ENCODE measurements at regions not wholly inside any gene's neighbourhood (a gene's known extent, or its start where the extent isn't known, plus 50 kb on each side); places are given as distances from the start of the nearest gene placed in this dataset.

- Histone ChIP-seq H3K9me3 (ENCODE audit: control insufficient read depth in 2 of 2, insufficient read depth in 1 of 2, low read depth in 1 of 2, low read length in 1 of 2) (no peaks in the 10 kb centered on the region), H3K27ac (ENCODE audit: low read depth in 2 of 2, low read length in 1 of 2) (no peak overlapping the region), H3K27me3 (ENCODE audit: control insufficient read depth in 1 of 2, insufficient read depth in 2 of 2, low read length in 2 of 2) (no peaks in the 10 kb centered on the region), H3K4me3 (ENCODE audit: low read depth in 1 of 2, low read length in 2 of 2) (no peak overlapping the region), H3K36me3 (ENCODE audit: control insufficient read depth in 2 of 2, insufficient read depth in 2 of 2, low read length in 1 of 2) (no peaks in the 10 kb centered on the region), H3K4me1 (ENCODE audit: control insufficient read depth in 2 of 2, insufficient read depth in 2 of 2, low read length in 1 of 2) (no peaks in the 10 kb centered on the region)
- WGBS, 2 donors, result 30 to 37% methylated on average over 1 of the region's 1 CpG
Measured at GRCh38 chr14:62138593-62138992, 376.4 kb downstream of the SNAPC1 start.

GRCh38 chr14:62141139-62141538 lies 378.9 kb downstream of the SNAPC1 start:
- Histone ChIP-seq H3K27me3 (ENCODE audit: control insufficient read depth in 1 of 2, insufficient read depth in 2 of 2, low read length in 2 of 2) (no peaks in the 10 kb centered on the region), H3K9me3 (ENCODE audit: control insufficient read depth in 2 of 2, insufficient read depth in 1 of 2, low read depth in 1 of 2, low read length in 1 of 2) (no peaks in the 10 kb centered on the region), H3K4me3 (ENCODE audit: low read depth in 1 of 2, low read length in 2 of 2) (no peak overlapping the region), H3K36me3 (ENCODE audit: control insufficient read depth in 2 of 2, insufficient read depth in 2 of 2, low read length in 1 of 2) (no peaks in the 10 kb centered on the region), H3K27ac (ENCODE audit: low read depth in 2 of 2, low read length in 1 of 2) (no peak overlapping the region), H3K4me1 (ENCODE audit: control insufficient read depth in 2 of 2, insufficient read depth in 2 of 2, low read length in 1 of 2) (no peaks in the 10 kb centered on the region)
- 80 to 87% methylated on average over 2 of the region's 2 CpGs for WGBS, 2 donors

GRCh38 chr14:62143245-62143644 lies 381.0 kb downstream of the SNAPC1 start:
- Histone ChIP-seq H3K36me3 (ENCODE audit: control insufficient read depth in 2 of 2, insufficient read depth in 2 of 2, low read length in 1 of 2) (no peaks in the 10 kb centered on the region), H3K4me3 (ENCODE audit: low read depth in 1 of 2, low read length in 2 of 2) (no peak overlapping the region), H3K4me1 (ENCODE audit: control insufficient read depth in 2 of 2, insufficient read depth in 2 of 2, low read length in 1 of 2) (no peaks in the 10 kb centered on the region), H3K27ac (ENCODE audit: low read depth in 2 of 2, low read length in 1 of 2) (no peak overlapping the region), H3K27me3 (ENCODE audit: control insufficient read depth in 1 of 2, insufficient read depth in 2 of 2, low read length in 2 of 2) (no peaks in the 10 kb centered on the region), H3K9me3 (ENCODE audit: control insufficient read depth in 2 of 2, insufficient read depth in 1 of 2, low read depth in 1 of 2, low read length in 1 of 2) (no peaks in the 10 kb centered on the region)
- 19 to 30% methylated on average over 2 of the region's 2 CpGs for WGBS, 2 donors

GRCh38 chr14:62144863-62145262 lies 382.6 kb downstream of the SNAPC1 start:
- Histone ChIP-seq H3K36me3 (ENCODE audit: control insufficient read depth in 2 of 2, insufficient read depth in 2 of 2, low read length in 1 of 2) (no peaks in the 10 kb centered on the region), H3K27ac (ENCODE audit: low read depth in 2 of 2, low read length in 1 of 2) (no peak overlapping the region), H3K9me3 (ENCODE audit: control insufficient read depth in 2 of 2, insufficient read depth in 1 of 2, low read depth in 1 of 2, low read length in 1 of 2) (no peaks in the 10 kb centered on the region), H3K4me1 (ENCODE audit: control insufficient read depth in 2 of 2, insufficient read depth in 2 of 2, low read length in 1 of 2) (no peaks in the 10 kb centered on the region), H3K4me3 (ENCODE audit: low read depth in 1 of 2, low read length in 2 of 2) (no peak overlapping the region), H3K27me3 (ENCODE audit: control insufficient read depth in 1 of 2, insufficient read depth in 2 of 2, low read length in 2 of 2) (no peaks in the 10 kb centered on the region)
- 26 to 29% methylated on average over 1 of the region's 1 CpG for WGBS, 2 donors

GRCh38 chr14:62146030-62146429 lies 383.8 kb downstream of the SNAPC1 start:
- H3K27ac ChIP-seq (ENCODE audit: low read depth in 2 of 2, low read length in 1 of 2), result no peak overlapping the region
- no peaks in the 10 kb centered on the region for H3K27me3 ChIP-seq (ENCODE audit: control insufficient read depth in 1 of 2, insufficient read depth in 2 of 2, low read length in 2 of 2)
- no peaks in the 10 kb centered on the region for H3K4me1 ChIP-seq (ENCODE audit: control insufficient read depth in 2 of 2, insufficient read depth in 2 of 2, low read length in 1 of 2)
- no peaks in the 10 kb centered on the region for H3K36me3 ChIP-seq (ENCODE audit: control insufficient read depth in 2 of 2, insufficient read depth in 2 of 2, low read length in 1 of 2)
- H3K9me3 ChIP-seq (ENCODE audit: control insufficient read depth in 2 of 2, insufficient read depth in 1 of 2, low read depth in 1 of 2, low read length in 1 of 2), result no peaks in the 10 kb centered on the region
- WGBS, 2 donors, result 76 to 77% methylated on average over 2 of the region's 2 CpGs
- H3K4me3 ChIP-seq (ENCODE audit: low read depth in 1 of 2, low read length in 2 of 2), result no peak overlapping the region

GRCh38 chr14:62156052-62156451 lies 393.8 kb downstream of the SNAPC1 start:
- H3K36me3 ChIP-seq (ENCODE audit: control insufficient read depth in 2 of 2, insufficient read depth in 2 of 2, low read length in 1 of 2), result no peaks in the 10 kb centered on the region
- no peak overlapping the region for H3K27ac ChIP-seq (ENCODE audit: low read depth in 2 of 2, low read length in 1 of 2)
- H3K9me3 ChIP-seq (ENCODE audit: control insufficient read depth in 2 of 2, insufficient read depth in 1 of 2, low read depth in 1 of 2, low read length in 1 of 2), result no peaks in the 10 kb centered on the region
- H3K27me3 ChIP-seq (ENCODE audit: control insufficient read depth in 1 of 2, insufficient read depth in 2 of 2, low read length in 2 of 2), result no peaks in the 10 kb centered on the region
- 81 to 83% methylated on average over 1 of the region's 1 CpG for WGBS, 2 donors
- no peak overlapping the region for H3K4me3 ChIP-seq (ENCODE audit: low read depth in 1 of 2, low read length in 2 of 2)
- no peaks in the 10 kb centered on the region for H3K4me1 ChIP-seq (ENCODE audit: control insufficient read depth in 2 of 2, insufficient read depth in 2 of 2, low read length in 1 of 2)

- Histone ChIP-seq H3K36me3 (ENCODE audit: control insufficient read depth in 2 of 2, insufficient read depth in 2 of 2, low read length in 1 of 2) (no peaks in the 10 kb centered on the region), H3K4me3 (ENCODE audit: low read depth in 1 of 2, low read length in 2 of 2) (no peak overlapping the region), H3K9me3 (ENCODE audit: control insufficient read depth in 2 of 2, insufficient read depth in 1 of 2, low read depth in 1 of 2, low read length in 1 of 2) (no peaks in the 10 kb centered on the region), H3K4me1 (ENCODE audit: control insufficient read depth in 2 of 2, insufficient read depth in 2 of 2, low read length in 1 of 2) (no peaks in the 10 kb centered on the region), H3K27ac (ENCODE audit: low read depth in 2 of 2, low read length in 1 of 2) (no peak overlapping the region), H3K27me3 (ENCODE audit: control insufficient read depth in 1 of 2, insufficient read depth in 2 of 2, low read length in 2 of 2) (no peaks in the 10 kb centered on the region)
- 21 to 24% methylated on average over 2 of the region's 2 CpGs for WGBS, 2 donors
Measured at GRCh38 chr14:62158779-62159178, 396.6 kb downstream of the SNAPC1 start.

GRCh38 chr14:62159314-62159713 lies 397.1 kb downstream of the SNAPC1 start:
- WGBS, 2 donors, result 72 to 74% methylated on average over 3 of the region's 3 CpGs
- no peaks in the 10 kb centered on the region for H3K36me3 ChIP-seq (ENCODE audit: control insufficient read depth in 2 of 2, insufficient read depth in 2 of 2, low read length in 1 of 2)

GRCh38 chr14:62162998-62163589 lies 400.9 kb downstream of the SNAPC1 start:
- H3K27me3 ChIP-seq (ENCODE audit: control insufficient read depth in 1 of 2, insufficient read depth in 2 of 2, low read length in 2 of 2), result no peaks in the 10 kb centered on the region
- no peaks in the 10 kb centered on the region for H3K4me1 ChIP-seq (ENCODE audit: control insufficient read depth in 2 of 2, insufficient read depth in 2 of 2, low read length in 1 of 2)
- H3K4me3 ChIP-seq (ENCODE audit: low read depth in 1 of 2, low read length in 2 of 2), result no peak overlapping the region
- H3K9me3 ChIP-seq (ENCODE audit: control insufficient read depth in 2 of 2, insufficient read depth in 1 of 2, low read depth in 1 of 2, low read length in 1 of 2), result no peaks in the 10 kb centered on the region
- WGBS, 2 donors, result 14% methylated on average over 8 of the region's 8 CpGs
- H3K36me3 ChIP-seq (ENCODE audit: control insufficient read depth in 2 of 2, insufficient read depth in 2 of 2, low read length in 1 of 2), result no peaks in the 10 kb centered on the region
- H3K27ac ChIP-seq (ENCODE audit: low read depth in 2 of 2, low read length in 1 of 2), result no peak overlapping the region

More at GRCh38 chr14:62159314-62159713, 397.1 kb downstream of the SNAPC1 start:
- Histone ChIP-seq H3K27ac (ENCODE audit: low read depth in 2 of 2, low read length in 1 of 2) (no peak overlapping the region), H3K4me3 (ENCODE audit: low read depth in 1 of 2, low read length in 2 of 2) (no peak overlapping the region), H3K9me3 (ENCODE audit: control insufficient read depth in 2 of 2, insufficient read depth in 1 of 2, low read depth in 1 of 2, low read length in 1 of 2) (no peaks in the 10 kb centered on the region), H3K27me3 (ENCODE audit: control insufficient read depth in 1 of 2, insufficient read depth in 2 of 2, low read length in 2 of 2) (no peaks in the 10 kb centered on the region), H3K4me1 (ENCODE audit: control insufficient read depth in 2 of 2, insufficient read depth in 2 of 2, low read length in 1 of 2) (no peaks in the 10 kb centered on the region)

GRCh38 chr14:62168564-62169155 lies 406.4 kb downstream of the SNAPC1 start:
- H3K36me3 ChIP-seq (ENCODE audit: control insufficient read depth in 2 of 2, insufficient read depth in 2 of 2, low read length in 1 of 2), result no peaks in the 10 kb centered on the region
- H3K27me3 ChIP-seq (ENCODE audit: control insufficient read depth in 1 of 2, insufficient read depth in 2 of 2, low read length in 2 of 2), result no peaks in the 10 kb centered on the region
- no peaks in the 10 kb centered on the region for H3K9me3 ChIP-seq (ENCODE audit: control insufficient read depth in 2 of 2, insufficient read depth in 1 of 2, low read depth in 1 of 2, low read length in 1 of 2)
- H3K27ac ChIP-seq (ENCODE audit: low read depth in 2 of 2, low read length in 1 of 2), result no peak overlapping the region
- no peaks in the 10 kb centered on the region for H3K4me1 ChIP-seq (ENCODE audit: control insufficient read depth in 2 of 2, insufficient read depth in 2 of 2, low read length in 1 of 2)
- WGBS, 2 donors, result 34 to 62% methylated on average over 3 of the region's 3 CpGs
- H3K4me3 ChIP-seq (ENCODE audit: low read depth in 1 of 2, low read length in 2 of 2), result no peak overlapping the region
